Liver (tissue), 3 donors: ENCODE measurements at regions not wholly inside any gene's neighbourhood (a gene's known extent, or its start where the extent isn't known, plus 50 kb on each side); places are given as distances from the start of the nearest gene placed in this dataset.

ENCODE experiments used
- EGR1 ChIP-seq, 2 donors: IDR thresholded peaks; 2 replicates each; pipeline ENCODE4 v1.6.1; 2016 to 2018; ENCODE audit warnings: antibody characterized with exemption in 2 of 2, low read depth in 2 of 2
- NR2F2 ChIP-seq: IDR thresholded peaks from 2 replicates; pipeline ENCODE4 v1.6.1; 2016; ENCODE audit warnings: antibody characterized with exemption
- SP1 ChIP-seq: IDR thresholded peaks from 2 replicates; pipeline ENCODE4 v1.6.1; 2018; ENCODE audit warnings: antibody characterized with exemption, mild to moderate bottlenecking
- YY1 ChIP-seq: IDR thresholded peaks from 2 replicates; pipeline ENCODE4 v1.6.1; 2016; ENCODE audit warnings: antibody characterized with exemption, mild to moderate bottlenecking
- TF ChIP-seq, protein P1 (sequence below): IDR thresholded peaks from 2 replicates; pipeline ENCODE4 v1.6.1; 2016; ENCODE audit warnings: antibody characterized with exemption, mild to moderate bottlenecking
- TF ChIP-seq, protein P2 (sequence below): fragments of 150-350 bp; IDR thresholded peaks from 2 replicates; pipeline ENCODE4 v1.5.1; 2017; ENCODE audit warnings: improper control_type of control experiment, low read depth, low read length; ENCODE audit not compliant: missing input control
- TF ChIP-seq, protein P3 (sequence below): IDR thresholded peaks from 2 replicates; pipeline ENCODE4 v1.6.1; 2016; ENCODE audit warnings: antibody characterized with exemption
- TF ChIP-seq, protein P4 (sequence below): IDR thresholded peaks from 2 replicates; pipeline ENCODE4 v1.6.1; 2016; ENCODE audit warnings: antibody characterized with exemption
- donor health status: healthy.
- donor health status: healthy.

DNA sequence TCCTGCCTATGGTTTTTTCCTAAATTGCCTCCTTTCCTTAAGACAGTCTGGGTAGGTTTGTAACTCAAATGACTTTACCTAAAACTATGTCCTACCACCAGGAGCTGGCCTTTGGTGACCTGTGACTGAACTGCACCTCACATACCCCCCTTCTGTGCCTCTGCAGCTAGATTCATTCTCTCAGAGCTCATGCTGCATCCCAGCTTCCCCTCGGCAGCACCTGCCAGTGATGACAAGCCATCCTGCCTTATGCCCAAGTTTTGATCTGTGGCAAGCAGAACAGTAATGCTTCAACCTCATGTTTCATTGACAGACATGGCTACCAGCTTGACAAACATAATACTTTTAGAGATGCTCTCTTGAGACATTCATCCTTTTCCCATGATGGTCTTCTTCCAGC is 141.9 kb downstream of the TSEN15 start:
- TF ChIP-seq, protein P1, sequence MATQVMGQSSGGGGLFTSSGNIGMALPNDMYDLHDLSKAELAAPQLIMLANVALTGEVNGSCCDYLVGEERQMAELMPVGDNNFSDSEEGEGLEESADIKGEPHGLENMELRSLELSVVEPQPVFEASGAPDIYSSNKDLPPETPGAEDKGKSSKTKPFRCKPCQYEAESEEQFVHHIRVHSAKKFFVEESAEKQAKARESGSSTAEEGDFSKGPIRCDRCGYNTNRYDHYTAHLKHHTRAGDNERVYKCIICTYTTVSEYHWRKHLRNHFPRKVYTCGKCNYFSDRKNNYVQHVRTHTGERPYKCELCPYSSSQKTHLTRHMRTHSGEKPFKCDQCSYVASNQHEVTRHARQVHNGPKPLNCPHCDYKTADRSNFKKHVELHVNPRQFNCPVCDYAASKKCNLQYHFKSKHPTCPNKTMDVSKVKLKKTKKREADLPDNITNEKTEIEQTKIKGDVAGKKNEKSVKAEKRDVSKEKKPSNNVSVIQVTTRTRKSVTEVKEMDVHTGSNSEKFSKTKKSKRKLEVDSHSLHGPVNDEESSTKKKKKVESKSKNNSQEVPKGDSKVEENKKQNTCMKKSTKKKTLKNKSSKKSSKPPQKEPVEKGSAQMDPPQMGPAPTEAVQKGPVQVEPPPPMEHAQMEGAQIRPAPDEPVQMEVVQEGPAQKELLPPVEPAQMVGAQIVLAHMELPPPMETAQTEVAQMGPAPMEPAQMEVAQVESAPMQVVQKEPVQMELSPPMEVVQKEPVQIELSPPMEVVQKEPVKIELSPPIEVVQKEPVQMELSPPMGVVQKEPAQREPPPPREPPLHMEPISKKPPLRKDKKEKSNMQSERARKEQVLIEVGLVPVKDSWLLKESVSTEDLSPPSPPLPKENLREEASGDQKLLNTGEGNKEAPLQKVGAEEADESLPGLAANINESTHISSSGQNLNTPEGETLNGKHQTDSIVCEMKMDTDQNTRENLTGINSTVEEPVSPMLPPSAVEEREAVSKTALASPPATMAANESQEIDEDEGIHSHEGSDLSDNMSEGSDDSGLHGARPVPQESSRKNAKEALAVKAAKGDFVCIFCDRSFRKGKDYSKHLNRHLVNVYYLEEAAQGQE = no peak
- TF ChIP-seq, protein P2, sequence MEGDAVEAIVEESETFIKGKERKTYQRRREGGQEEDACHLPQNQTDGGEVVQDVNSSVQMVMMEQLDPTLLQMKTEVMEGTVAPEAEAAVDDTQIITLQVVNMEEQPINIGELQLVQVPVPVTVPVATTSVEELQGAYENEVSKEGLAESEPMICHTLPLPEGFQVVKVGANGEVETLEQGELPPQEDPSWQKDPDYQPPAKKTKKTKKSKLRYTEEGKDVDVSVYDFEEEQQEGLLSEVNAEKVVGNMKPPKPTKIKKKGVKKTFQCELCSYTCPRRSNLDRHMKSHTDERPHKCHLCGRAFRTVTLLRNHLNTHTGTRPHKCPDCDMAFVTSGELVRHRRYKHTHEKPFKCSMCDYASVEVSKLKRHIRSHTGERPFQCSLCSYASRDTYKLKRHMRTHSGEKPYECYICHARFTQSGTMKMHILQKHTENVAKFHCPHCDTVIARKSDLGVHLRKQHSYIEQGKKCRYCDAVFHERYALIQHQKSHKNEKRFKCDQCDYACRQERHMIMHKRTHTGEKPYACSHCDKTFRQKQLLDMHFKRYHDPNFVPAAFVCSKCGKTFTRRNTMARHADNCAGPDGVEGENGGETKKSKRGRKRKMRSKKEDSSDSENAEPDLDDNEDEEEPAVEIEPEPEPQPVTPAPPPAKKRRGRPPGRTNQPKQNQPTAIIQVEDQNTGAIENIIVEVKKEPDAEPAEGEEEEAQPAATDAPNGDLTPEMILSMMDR = no peak
- TF ChIP-seq, protein P3, sequence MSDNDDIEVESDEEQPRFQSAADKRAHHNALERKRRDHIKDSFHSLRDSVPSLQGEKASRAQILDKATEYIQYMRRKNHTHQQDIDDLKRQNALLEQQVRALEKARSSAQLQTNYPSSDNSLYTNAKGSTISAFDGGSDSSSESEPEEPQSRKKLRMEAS = no peak
- TF ChIP-seq YY1 (no peak), EGR1 (IDR thresholded peaks at IDR 0.05; ENCODE audit: low read depth in 2 of 2) (no peak), SP1 (no peak), NR2F2 (no peak)
- TF ChIP-seq, protein P4, sequence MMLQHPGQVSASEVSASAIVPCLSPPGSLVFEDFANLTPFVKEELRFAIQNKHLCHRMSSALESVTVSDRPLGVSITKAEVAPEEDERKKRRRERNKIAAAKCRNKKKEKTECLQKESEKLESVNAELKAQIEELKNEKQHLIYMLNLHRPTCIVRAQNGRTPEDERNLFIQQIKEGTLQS = no peak
